ENCODE measurements at regions not wholly inside any gene's neighbourhood (a gene's known extent, or its start where the extent isn't known, plus 50 kb on each side); places are given as distances from the start of the nearest gene placed in this dataset.
"Not testable (repeated sequence)": the region's sequence is repeated elsewhere in the genome, so short reads cannot be mapped to it uniquely, and the experiment has no call there.

DNA sequence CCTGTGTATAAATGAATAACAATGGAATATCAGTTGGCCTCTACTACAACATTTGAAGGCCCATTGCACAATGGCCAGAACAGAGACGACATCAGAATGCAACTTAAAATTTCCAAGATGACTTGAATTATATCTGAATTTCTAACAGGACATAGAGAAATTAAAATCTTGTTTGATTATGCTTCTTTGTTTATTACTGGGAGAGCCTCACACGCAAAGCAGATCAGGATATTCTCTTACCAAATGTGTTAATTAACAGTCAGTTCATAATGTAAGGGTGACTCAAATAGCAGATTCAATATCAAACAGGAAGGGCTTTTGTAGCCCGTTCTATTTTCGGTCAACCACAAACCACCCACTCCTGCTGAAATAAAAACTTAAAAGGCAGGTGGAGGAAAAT is 1930.8 kb downstream of the FOXD4L5 start:
- TF ChIP-seq CTCF (IDR thresholded peaks at IDR 0.05; ENCODE audit: poor library complexity, severe bottlenecking); EP300 (conservative IDR thresholded peaks at IDR 0.05; ENCODE audit: poor library complexity, severe bottlenecking); EZH2 (IDR thresholded peaks at IDR 0.05; ENCODE audit: borderline replicate concordance, insufficient read depth, low read length, poor library complexity, severe bottlenecking); TAF1 (IDR thresholded peaks at IDR 0.05; ENCODE audit: low read depth); MXI1 (conservative IDR thresholded peaks at IDR 0.05; ENCODE audit: poor library complexity, severe bottlenecking); POLR2AphosphoS5 (IDR thresholded peaks at IDR 0.05); SMC3 (conservative IDR thresholded peaks at IDR 0.05; ENCODE audit: poor library complexity); RAD21 (conservative IDR thresholded peaks at IDR 0.05): not testable (repeated sequence)
